ENCODE measurements at regions not wholly inside any gene's neighbourhood (a gene's known extent, or its start where the extent isn't known, plus 50 kb on each side); places are given as distances from the start of the nearest gene placed in this dataset.

DNA sequence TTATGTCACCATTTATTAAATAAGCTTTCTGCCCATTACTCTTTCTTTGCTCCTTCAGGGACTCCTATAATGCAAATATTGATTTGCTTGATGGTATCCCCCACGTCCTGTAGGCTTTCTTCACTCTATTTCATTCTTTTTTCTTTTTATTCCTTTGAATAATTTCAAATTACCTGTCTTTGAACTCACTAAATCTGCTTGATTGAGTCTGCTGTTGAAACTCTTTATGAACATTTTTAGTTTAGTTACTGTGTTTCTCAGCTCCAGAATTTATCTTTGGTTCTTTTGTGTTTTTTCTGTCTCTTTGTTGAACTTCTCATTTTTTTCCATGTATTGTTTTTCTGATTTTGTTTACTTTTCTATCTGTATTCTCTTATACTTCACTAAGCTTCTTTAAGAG lies 254.4 kb upstream of the CCL2 start:
- H3K36me3 ChIP-seq (ENCODE audit: control insufficient read depth, insufficient read depth, low read length), result no peaks in the 10 kb centered on the region
- dilution Hi-C loops (cut with HindIII; ENCODE audit: low sequenced_read_pairs, unreplicated experiment) (no loop called here), in situ Hi-C loops (cut with MboI; ENCODE audit: low sequenced_read_pairs) (no loop called here), intact Hi-C loops (cut with micrococcal nuclease) (no loop called here)
- no peaks in the 10 kb centered on the region for H3K4me1 ChIP-seq (ENCODE audit: control insufficient read depth, insufficient read depth, low read length)
- DNase-seq, result no peak
- H3K56ac ChIP-seq (ENCODE audit: extremely low read depth, insufficient read depth, low read length), result no peak overlapping the region
- H2BK120ac ChIP-seq (ENCODE audit: low read depth, low read length), result no peak overlapping the region
- no CpG with 5 or more reads among the region's 1 CpG for WGBS, 2 experiments (ENCODE audit: extremely low coverage in 2 of 2, insufficient read length in 1 of 2)
- no peak overlapping the region for H2BK15ac ChIP-seq (ENCODE audit: low read depth, low read length)
- H4K91ac ChIP-seq (ENCODE audit: insufficient read depth, low read depth, low read length), result no peak overlapping the region
- no peak for ATAC-seq (ENCODE audit: low read depth)
- H4K5ac ChIP-seq (ENCODE audit: low read depth, low read length), result no peak overlapping the region
- H2AFZ ChIP-seq (replicated peaks; ENCODE audit: low read length, poor library complexity), result no peak overlapping the region
- no peak overlapping the region for H3K9ac ChIP-seq (ENCODE audit: low read depth, low read length)
- no peak overlapping the region for H3K4me2 ChIP-seq (ENCODE audit: low read depth, low read length)
- ChIA-PET POLR2A (ENCODE audit: unreplicated experiment) (no interaction called here), CTCF (no interaction called here)
- no peak overlapping the region for H3K14ac ChIP-seq (replicated peaks; ENCODE audit: low read depth, low read length)
- H2BK20ac ChIP-seq (ENCODE audit: low read depth, low read length), result no peak overlapping the region
- H4K8ac ChIP-seq (ENCODE audit: low read depth in 2 of 2, low read length in 2 of 2), result no peak overlapping the region
- no TSS peak for BruUV-seq (replicated peaks)
- H4K20me1 ChIP-seq (ENCODE audit: insufficient read depth, low read length), result no peaks in the 10 kb centered on the region
- peaks cover 4% of the 10 kb centered on the region; the same call in 1 of the 2 replicates for H3K9me3 ChIP-seq (ENCODE audit: control insufficient read depth, insufficient read depth, low read length)
- no peaks in the 10 kb centered on the region for H3K9me1 ChIP-seq (ENCODE audit: insufficient read depth, low read length)
- no peak overlapping the region for H3K27ac ChIP-seq (ENCODE audit: insufficient read depth, low read length)
- H2AK9ac ChIP-seq (replicated peaks; ENCODE audit: low read depth, low read length, poor library complexity), result no peak overlapping the region
- H3K79me1 ChIP-seq (ENCODE audit: low read depth in 1 of 2, low read length in 2 of 2), result no peaks in the 10 kb centered on the region
- H3K23ac ChIP-seq (ENCODE audit: low read depth, low read length), result no peak overlapping the region
- H3K18ac ChIP-seq (ENCODE audit: low read depth, low read length), result no peak overlapping the region
- no peak for TF ChIP-seq SMC3 (IDR thresholded peaks at IDR 0.05; ENCODE audit: low read depth, low read length)
- no peak for TF ChIP-seq MXI1 (IDR thresholded peaks at IDR 0.05; ENCODE audit: borderline replicate concordance, low read depth, low read length)
- no peak for TF ChIP-seq BHLHE40 (IDR thresholded peaks at IDR 0.05; ENCODE audit: low read depth, low read length)
- no peak overlapping the region for H2BK5ac ChIP-seq (ENCODE audit: low read depth, low read length, poor library complexity, severe bottlenecking)
- no peak overlapping the region for H3K4ac ChIP-seq (ENCODE audit: low read depth, low read length)
- no peak overlapping the region for H3K4me3 ChIP-seq (ENCODE audit: insufficient read depth, low read depth, low read length)
- H3K27me3 ChIP-seq (ENCODE audit: control insufficient read depth, insufficient read depth, low read length), result no peaks in the 10 kb centered on the region
- H2AK5ac ChIP-seq (ENCODE audit: low read depth, low read length), result no peak overlapping the region

Data from IMR-90 (cell line).